ENCODE measurements at regions not wholly inside any gene's neighbourhood (a gene's known extent, or its start where the extent isn't known, plus 50 kb on each side); places are given as distances from the start of the nearest gene placed in this dataset.

DNA sequence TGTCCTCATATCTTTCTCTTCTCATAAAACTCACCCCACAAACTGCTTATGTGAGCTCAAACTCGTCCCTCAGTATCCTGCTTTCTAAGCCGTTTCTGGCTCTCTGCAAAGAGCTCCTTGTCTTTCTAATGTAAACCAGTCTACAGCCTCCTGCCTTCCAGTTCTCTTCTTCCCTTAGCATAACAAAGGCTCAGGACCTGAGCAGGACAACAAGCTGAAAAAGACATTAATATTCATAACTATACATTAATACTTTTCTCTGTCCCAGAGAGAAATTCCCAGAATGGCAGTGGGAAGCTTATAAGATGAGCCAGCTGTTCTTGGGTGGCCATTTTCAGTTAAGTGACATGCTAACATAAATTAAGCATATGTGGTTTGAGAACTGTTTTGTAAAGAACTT lies 207.0 kb upstream of the TCF21 start:
- no peak for ATAC-seq
- TF ChIP-seq ZNF584 (CRISPR knock-in tag; IDR thresholded peaks at IDR 0.05; ENCODE audit: low read depth) (no peak), ZNF444 (CRISPR knock-in tag; IDR thresholded peaks at IDR 0.05) (no peak), SIN3B (IDR thresholded peaks at IDR 0.05; ENCODE audit: low read depth) (no peak), ZBTB8A (IDR thresholded peaks at IDR 0.05; ENCODE audit: partially characterized antibody) (no peak), TRIM28 (IDR thresholded peaks at IDR 0.05) (no peak), E2F3 (CRISPR knock-in tag; IDR thresholded peaks at IDR 0.05) (no peak), GTF2F1 (IDR thresholded peaks at IDR 0.05; ENCODE audit: low read depth, low read length) (no peak)
- TF ChIP-seq, protein P1, sequence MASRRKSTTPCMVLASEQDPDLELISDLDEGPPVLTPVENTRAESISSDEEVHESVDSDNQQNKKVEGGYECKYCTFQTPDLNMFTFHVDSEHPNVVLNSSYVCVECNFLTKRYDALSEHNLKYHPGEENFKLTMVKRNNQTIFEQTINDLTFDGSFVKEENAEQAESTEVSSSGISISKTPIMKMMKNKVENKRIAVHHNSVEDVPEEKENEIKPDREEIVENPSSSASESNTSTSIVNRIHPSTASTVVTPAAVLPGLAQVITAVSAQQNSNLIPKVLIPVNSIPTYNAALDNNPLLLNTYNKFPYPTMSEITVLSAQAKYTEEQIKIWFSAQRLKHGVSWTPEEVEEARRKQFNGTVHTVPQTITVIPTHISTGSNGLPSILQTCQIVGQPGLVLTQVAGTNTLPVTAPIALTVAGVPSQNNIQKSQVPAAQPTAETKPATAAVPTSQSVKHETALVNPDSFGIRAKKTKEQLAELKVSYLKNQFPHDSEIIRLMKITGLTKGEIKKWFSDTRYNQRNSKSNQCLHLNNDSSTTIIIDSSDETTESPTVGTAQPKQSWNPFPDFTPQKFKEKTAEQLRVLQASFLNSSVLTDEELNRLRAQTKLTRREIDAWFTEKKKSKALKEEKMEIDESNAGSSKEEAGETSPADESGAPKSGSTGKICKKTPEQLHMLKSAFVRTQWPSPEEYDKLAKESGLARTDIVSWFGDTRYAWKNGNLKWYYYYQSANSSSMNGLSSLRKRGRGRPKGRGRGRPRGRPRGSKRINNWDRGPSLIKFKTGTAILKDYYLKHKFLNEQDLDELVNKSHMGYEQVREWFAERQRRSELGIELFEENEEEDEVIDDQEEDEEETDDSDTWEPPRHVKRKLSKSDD (conservative IDR thresholded peaks at IDR 0.05; ENCODE audit: low read length), result no peak
- TF ChIP-seq, protein P2, sequence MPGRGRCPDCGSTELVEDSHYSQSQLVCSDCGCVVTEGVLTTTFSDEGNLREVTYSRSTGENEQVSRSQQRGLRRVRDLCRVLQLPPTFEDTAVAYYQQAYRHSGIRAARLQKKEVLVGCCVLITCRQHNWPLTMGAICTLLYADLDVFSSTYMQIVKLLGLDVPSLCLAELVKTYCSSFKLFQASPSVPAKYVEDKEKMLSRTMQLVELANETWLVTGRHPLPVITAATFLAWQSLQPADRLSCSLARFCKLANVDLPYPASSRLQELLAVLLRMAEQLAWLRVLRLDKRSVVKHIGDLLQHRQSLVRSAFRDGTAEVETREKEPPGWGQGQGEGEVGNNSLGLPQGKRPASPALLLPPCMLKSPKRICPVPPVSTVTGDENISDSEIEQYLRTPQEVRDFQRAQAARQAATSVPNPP (IDR thresholded peaks at IDR 0.05; ENCODE audit: borderline replicate concordance, insufficient read depth, insufficient read length), result no peak
- in situ Hi-C loops (cut with MboI) (no loop called here), intact Hi-C loops (cut with micrococcal nuclease) (no loop called here)
- ChIA-PET CTCF (ENCODE audit: low intra/inter-chr PET ratio) (no interaction called here), POLR2A (no interaction called here)
- H3K9ac ChIP-seq (ENCODE audit: insufficient read depth in 1 of 2, low read depth in 2 of 2, low read length in 2 of 2), result no peak overlapping the region
- DNase-seq (ENCODE audit: extremely low read depth in 1 of 4, low spot score in 3 of 4), result no peak
- H2AFZ ChIP-seq (ENCODE audit: low read depth, low read length), result no peak overlapping the region
- no peaks in the 10 kb centered on the region for H4K20me1 ChIP-seq (replicated peaks; ENCODE audit: control insufficient read depth, insufficient read depth, low read length)
- no peaks in the 10 kb centered on the region for H3K79me2 ChIP-seq (ENCODE audit: control insufficient read depth, insufficient read depth, low read length)
- H3K27me3 ChIP-seq (ENCODE audit: control insufficient read depth in 2 of 2, insufficient read depth in 2 of 2, low read length in 2 of 2), result no peaks in the 10 kb centered on the region; a peak in 1 of 5 replicates
- H3K4me3 ChIP-seq, result no peak overlapping the region
- BruUV-seq (replicated peaks), result no TSS peak
- WGBS (ENCODE audit: insufficient coverage, low coverage, missing lambda C conversion rate), result 0% methylated on average over 2 of the region's 2 CpGs
- no peak overlapping the region for H3K4me2 ChIP-seq (ENCODE audit: insufficient read depth, low read length)
- no peaks in the 10 kb centered on the region for H3K36me3 ChIP-seq (ENCODE audit: control insufficient read depth, insufficient read depth, low read length)
- H3K9me3 ChIP-seq (replicated peaks; ENCODE audit: control insufficient read depth, insufficient read depth, low read depth, low read length), result no peaks in the 10 kb centered on the region
- no peaks in the 10 kb centered on the region for H3K9me1 ChIP-seq (ENCODE audit: control insufficient read depth, insufficient read depth, low read length)
- H3K27ac ChIP-seq (ENCODE audit: extremely low read depth, low read depth, low read length), result no peak overlapping the region
- no peaks in the 10 kb centered on the region for H3K4me1 ChIP-seq (replicated peaks in 1 of 2; ENCODE audit: control insufficient read depth in 2 of 2, insufficient read depth in 2 of 2, low read length in 2 of 2)
- FAIRE-seq, result no peak

Data from K562 (cell line).